H1 (cell line): ENCODE measurements at regions not wholly inside any gene's neighbourhood (a gene's known extent, or its start where the extent isn't known, plus 50 kb on each side); places are given as distances from the start of the nearest gene placed in this dataset.

Experiments used
- CTCF ChIA-PET: fragments of 300-600 bp; sonication (Branson Sonifier 250); formaldehyde crosslinking; loops from one replicate; lab custom pipeline; 2021; ENCODE audit not compliant: partially characterized antibody; lab: Charles Lee
- POLR2A ChIA-PET: fragments of 300-600 bp; sonication (Branson Sonifier 250); formaldehyde crosslinking; loops from one replicate; lab custom pipeline; 2021; ENCODE audit warnings: inconsistent platforms; ENCODE audit not compliant: partially characterized antibody; lab: Charles Lee
- DNase-seq, 2 experiments: peaks; one replicate each; pipeline versions ENCODE4 v3.0.0 to v3.0.0-alpha.2; 2010 to 2022; ENCODE audit warnings: low spot score in 2 of 2, low read depth in 1 of 2, mixed read lengths in 1 of 2
- FAIRE-seq: peaks from 2 replicates; lab custom pipeline; 2011; peaks lifted over from hg19 to GRCh38; lab: Jason Lieb, UNC
- H2AFZ ChIP-seq: 2 replicates; pipeline ENCODE4 v1.8.1; 2012; ENCODE audit warnings: low read length, inconsistent platforms
- H2AK5ac ChIP-seq: 2 replicates; pipeline ENCODE4 v1.6.1; 2013; ENCODE audit warnings: low read depth, low read length
- H2BK120ac ChIP-seq: replicated peaks from 2 replicates; pipeline ENCODE3; 2013; ENCODE audit warnings: low read depth, low read length, inconsistent platforms
- H2BK12ac ChIP-seq: 2 replicates; pipeline ENCODE4 v1.6.1; 2013; ENCODE audit warnings: low read depth, low read length
- H2BK15ac ChIP-seq: 2 replicates; pipeline ENCODE4 v1.6.1; 2013; ENCODE audit warnings: low read length
- H2BK20ac ChIP-seq: 2 replicates; pipeline ENCODE4 v1.6.1; 2013; ENCODE audit warnings: low read length
- H2BK5ac ChIP-seq: 2 replicates; pipeline ENCODE4 v1.6.1; 2013; ENCODE audit warnings: low read depth, low read length
- H3K14ac ChIP-seq: 2 replicates; pipeline ENCODE4 v1.6.1; 2013; ENCODE audit warnings: inconsistent platforms; ENCODE audit not compliant: insufficient read length
- H3K18ac ChIP-seq: 2 replicates; pipeline ENCODE4 v1.6.1; 2013; ENCODE audit warnings: low read length; ENCODE audit errors: extremely low read depth
- H3K23ac ChIP-seq: 2 replicates; pipeline ENCODE4 v1.6.1; 2013; ENCODE audit warnings: inconsistent platforms; ENCODE audit not compliant: insufficient read length
- H3K23me2 ChIP-seq: 2 replicates; pipeline ENCODE4 v1.6.1; 2013; ENCODE audit warnings: low read depth, low read length
- H3K27ac ChIP-seq: 2 replicates; pipeline ENCODE4 v1.6.1; 2011; ENCODE audit warnings: low read depth, low read length, inconsistent platforms
- H3K27me3 ChIP-seq, 4 experiments: replicated peaks in 1 of 4; 1 replicate in 1 of 4; 2 replicates in 3 of 4; pipeline versions ENCODE4 v1.6.1 to v1.8.1; 2011 to 2013; ENCODE audit warnings: low read length in 3 of 4, mild to moderate bottlenecking in 3 of 4, inconsistent platforms in 2 of 4, mixed read lengths in 2 of 4, moderate library complexity in 1 of 4; ENCODE audit not compliant: control insufficient read depth in 3 of 4, insufficient read depth in 3 of 4; ENCODE audit errors: extremely low read depth in 1 of 4
- H3K36me3 ChIP-seq, 4 experiments: 2 replicates each; pipeline versions ENCODE4 v1.6.1 to v1.8.1; 2011 to 2013; ENCODE audit warnings: mild to moderate bottlenecking in 4 of 4, low read length in 3 of 4, moderate library complexity in 2 of 4, control low read depth in 1 of 4, inconsistent platforms in 1 of 4; ENCODE audit not compliant: insufficient read depth in 4 of 4, control insufficient read depth in 2 of 4
- H3K4ac ChIP-seq: replicated peaks from 2 replicates; pipeline ENCODE3; 2013; ENCODE audit warnings: low read length, low read depth, mixed read lengths, inconsistent platforms; ENCODE audit not compliant: insufficient read length
- H3K4me1 ChIP-seq, 4 experiments: replicated peaks in 1 of 4; 1 replicate in 1 of 4; 2 replicates in 3 of 4; pipeline versions ENCODE4 v1.6.1 to v1.8.1; 2011 to 2013; ENCODE audit warnings: low read length in 3 of 4, inconsistent platforms in 2 of 4, mixed read lengths in 1 of 4; ENCODE audit not compliant: insufficient read depth in 4 of 4, control insufficient read depth in 3 of 4
- H3K4me2 ChIP-seq, 2 experiments: 2 replicates each; pipeline versions ENCODE4 v1.6.1 to v1.8.1; 2011 to 2013; ENCODE audit warnings: low read depth in 2 of 2, low read length in 2 of 2, control low read depth in 1 of 2, inconsistent platforms in 1 of 2, mild to moderate bottlenecking in 1 of 2; ENCODE audit not compliant: insufficient read depth in 1 of 2
- H3K4me3 ChIP-seq, 4 experiments: fragments of 200-600, 300-600 bp in 1 of 4; sonication (generic), shearing (Covaris generic), sonication (Bioruptor Twin) in 1 of 4; 2 replicates each; pipeline versions ENCODE4 v1.5.1 to v1.8.1; 2011 to 2016; ENCODE audit warnings: low read length in 4 of 4, low read depth in 3 of 4, control low read depth in 2 of 4, inconsistent platforms in 2 of 4, mild to moderate bottlenecking in 2 of 4, mixed read lengths in 1 of 4, moderate library complexity in 1 of 4; ENCODE audit not compliant: insufficient read depth in 2 of 4; ENCODE audit errors: extremely low read depth in 1 of 4
- H3K56ac ChIP-seq: replicated peaks from 2 replicates; pipeline ENCODE3; 2013; ENCODE audit warnings: low read depth, mild to moderate bottlenecking, mixed read lengths, low read length, inconsistent platforms; ENCODE audit not compliant: insufficient read length
- H3K79me1 ChIP-seq: 2 replicates; pipeline ENCODE4 v1.6.1; 2013; ENCODE audit warnings: low read depth, low read length, control low read depth
- H3K79me2 ChIP-seq, 2 experiments: 2 replicates each; pipeline versions ENCODE4 v1.6.1 to v1.8.1; 2012 to 2013; ENCODE audit warnings: low read length in 2 of 2, mild to moderate bottlenecking in 2 of 2, inconsistent platforms in 1 of 2; ENCODE audit not compliant: insufficient read depth in 2 of 2, control insufficient read depth in 1 of 2
- H3K9ac ChIP-seq, 4 experiments: replicated peaks in 1 of 4; 1 replicate in 1 of 4; 2 replicates in 3 of 4; pipeline versions ENCODE4 v1.6.1 to v1.8.1; 2011 to 2013; ENCODE audit warnings: low read depth in 3 of 4, low read length in 3 of 4, control low read depth in 2 of 4, mild to moderate bottlenecking in 2 of 4, moderate library complexity in 2 of 4, inconsistent platforms in 1 of 4; ENCODE audit errors: extremely low read depth in 1 of 4
- H3K9me3 ChIP-seq, 2 experiments: 2 replicates each; pipeline versions ENCODE4 v1.6.1 to v1.8.1; 2012 to 2013; ENCODE audit warnings: mild to moderate bottlenecking in 2 of 2, moderate library complexity in 2 of 2, control low read depth in 1 of 2, inconsistent platforms in 1 of 2, low read depth in 1 of 2, low read length in 1 of 2, mixed read lengths in 1 of 2; ENCODE audit not compliant: insufficient read depth in 2 of 2
- H4K20me1 ChIP-seq, 2 experiments: replicated peaks in 1 of 2; 2 replicates each; pipeline versions ENCODE3 to v1.8.1; 2011 to 2013; ENCODE audit warnings: inconsistent platforms in 2 of 2, low read length in 2 of 2, mild to moderate bottlenecking in 1 of 2; ENCODE audit not compliant: insufficient read depth in 2 of 2, control insufficient read depth in 1 of 2
- H4K5ac ChIP-seq: 2 replicates; pipeline ENCODE4 v1.6.1; 2013; ENCODE audit warnings: low read length, low read depth, mixed read lengths, inconsistent platforms; ENCODE audit not compliant: insufficient read length
- H4K8ac ChIP-seq: 2 replicates; pipeline ENCODE4 v1.8.0; 2013; ENCODE audit warnings: mild to moderate bottlenecking, moderate library complexity, low read length, inconsistent platforms; ENCODE audit not compliant: insufficient read depth; ENCODE audit errors: extremely low read depth
- H4K91ac ChIP-seq: replicated peaks from 2 replicates; pipeline ENCODE3; 2013; ENCODE audit warnings: low read length, mixed read lengths, inconsistent platforms; ENCODE audit not compliant: insufficient read length
- BACH1 ChIP-seq: IDR thresholded peaks from 2 replicates; pipeline ENCODE4 v1.6.1; 2012; ENCODE audit warnings: low read length, improper control_type of control experiment
- CHD1 ChIP-seq: IDR thresholded peaks from 2 replicates; pipeline ENCODE4 v1.6.1; 2012; ENCODE audit warnings: low read depth, low read length, improper control_type of control experiment
- CTBP2 ChIP-seq: IDR thresholded peaks from 2 replicates; pipeline ENCODE4 v1.7.0; 2011; ENCODE audit warnings: borderline replicate concordance, mild to moderate bottlenecking, moderate library complexity, mixed read lengths, low read length; ENCODE audit not compliant: insufficient read depth, insufficient read length
- EGR1 ChIP-seq: IDR thresholded peaks from 2 replicates; pipeline ENCODE4 v1.6.1; 2011; ENCODE audit warnings: low read depth, low read length, borderline replicate concordance
- EZH2 ChIP-seq: fragments of 200-600 bp; sonication (generic); IDR thresholded peaks from 2 replicates; pipeline ENCODE4 v1.7.1; 2012; ENCODE audit warnings: low read depth, mild to moderate bottlenecking, moderate library complexity, low read length, inconsistent platforms; ENCODE audit not compliant: severe bottlenecking
- GABPA ChIP-seq: IDR thresholded peaks from 2 replicates; pipeline ENCODE4 v1.6.1; 2011; ENCODE audit warnings: mild to moderate bottlenecking, low read length, moderate library complexity, borderline replicate concordance; ENCODE audit not compliant: insufficient read depth
- HDAC6 ChIP-seq: IDR thresholded peaks from one replicate; pipeline ENCODE4 v1.7.1; 2012; ENCODE audit warnings: low read depth, mild to moderate bottlenecking, inconsistent platforms, low read length, moderate library complexity
- JUN ChIP-seq: IDR thresholded peaks from 2 replicates; pipeline ENCODE4 v1.6.1; 2011; ENCODE audit warnings: low read depth, mild to moderate bottlenecking, improper control_type of control experiment, low read length
- RBBP5 ChIP-seq: IDR thresholded peaks from 2 replicates; pipeline ENCODE4 v1.7.1; 2012; ENCODE audit warnings: low read depth, mild to moderate bottlenecking, inconsistent platforms, low read length, moderate library complexity, borderline replicate concordance
- WGBS, 2 experiments: shearing (Covaris generic) in 1 of 2; methylation state at CpG; one replicate each; pipeline versions ENCODE4 v1.1.6 to v1.1.7; 2013 to 2015; ENCODE audit warnings: low lambda C conversion rate in 2 of 2, mixed read lengths in 2 of 2, inconsistent platforms in 1 of 2, low coverage in 1 of 2, missing lambda C conversion rate in 1 of 2; ENCODE audit not compliant: insufficient replicate concordance in 2 of 2, insufficient coverage in 1 of 2, insufficient read length in 1 of 2; ENCODE audit errors: extremely low coverage in 1 of 2, missing lambda C conversion rate in 1 of 2; 5-methylcytosine and 5-hydroxymethylcytosine counted together
- TF ChIP-seq, protein P1 (sequence below): IDR thresholded peaks from 2 replicates; pipeline ENCODE4 v1.6.1; 2012; ENCODE audit warnings: low read length, inconsistent platforms

DNA sequence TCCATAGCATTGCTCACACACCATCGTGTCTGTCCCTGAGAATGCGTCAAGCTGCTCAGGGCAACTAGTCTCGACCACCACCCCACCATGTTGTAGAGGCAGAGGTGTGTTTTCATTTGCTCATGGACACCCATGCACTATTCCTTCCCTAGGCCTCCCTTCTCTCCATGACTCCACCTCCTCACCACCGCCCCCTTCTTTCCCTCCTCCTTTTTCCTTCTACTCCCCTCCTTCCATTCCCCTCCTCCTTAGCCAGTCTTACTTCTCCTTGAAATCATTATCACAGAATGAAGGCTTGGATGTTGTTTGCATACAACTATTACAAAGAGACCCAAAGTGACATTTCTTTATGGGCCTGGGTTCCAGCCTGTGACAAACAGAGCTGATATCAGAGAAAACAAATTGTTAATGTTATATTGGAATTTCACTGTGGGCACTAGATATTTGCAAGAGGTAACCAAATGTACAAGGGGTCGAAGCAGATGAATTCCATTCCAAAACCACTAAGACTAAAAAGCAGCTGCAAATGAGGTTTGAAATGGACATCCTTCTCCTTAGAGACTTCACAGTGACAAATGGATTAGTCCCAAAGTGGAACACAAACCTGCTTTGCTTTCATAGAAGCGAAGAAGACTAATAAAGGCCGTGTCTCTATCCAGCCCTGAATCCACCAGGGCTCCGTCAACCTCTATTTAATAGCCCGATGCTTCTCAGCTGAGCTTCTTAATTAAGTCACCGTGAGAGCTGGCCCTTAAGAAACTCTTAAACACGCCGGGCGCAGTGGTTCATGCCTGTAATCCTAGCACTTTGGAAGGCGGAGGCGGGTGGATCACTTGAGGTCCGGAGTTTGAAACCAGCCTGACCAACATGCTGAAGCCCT is 275.8 kb upstream of the SULF2 start:
- ChIA-PET CTCF (interaction anchor here (0.7 kb wide), 1 partner anchor 289 kb away, joined by 4 read pairs; no protein-coding TSS in a partner anchor), POLR2A (no interaction called here)
- Histone ChIP-seq H3K23me2 (no peaks in the 10 kb centered on the region), H2BK5ac (no peak overlapping the region), H3K4ac (no peak overlapping the region), H2BK120ac (no peak overlapping the region), H3K9me3 (peaks cover 15 to 27% of the 10 kb centered on the region in 2 experiments), H3K79me1 (no peaks in the 10 kb centered on the region), H4K5ac (no peak overlapping the region), H2AFZ (0 out of 2 replicates have a peak overlapping the region, but pooled peaks have one; percentile 53), H2AK5ac (no peak overlapping the region), H3K14ac (no peak overlapping the region), H3K4me1 (no peaks in the 10 kb centered on the region), H3K36me3 (peaks cover 0 to 3% (median 0%) of the 10 kb centered on the region in 4 experiments; a peak in 1 of 8 replicates), H2BK12ac (no peak overlapping the region), H2BK15ac (no peak overlapping the region), H3K9ac (no peak overlapping the region), H4K20me1 (no peaks in the 10 kb centered on the region), H4K8ac (no peak overlapping the region), H3K27me3 (no peaks in the 10 kb centered on the region), H3K56ac (no peak overlapping the region), H2BK20ac (no peak overlapping the region), H3K18ac (no peak overlapping the region), H3K23ac (no peak overlapping the region), H3K4me3 (no peak overlapping the region), H3K27ac (no peak overlapping the region), H3K79me2 (no peaks in the 10 kb centered on the region), H4K91ac (no peak overlapping the region), H3K4me2 (no peak overlapping the region)
- 84% methylated on average over 16 of the region's 16 CpGs; no CpG with 5 or more reads in 1 of the 2 experiments for WGBS, 2 experiments
- FAIRE-seq (no peak), DNase-seq (no peak)
- no peak for TF ChIP-seq GABPA
- TF ChIP-seq EGR1 = no peak
- no peak for TF ChIP-seq RBBP5
- no peak for TF ChIP-seq BACH1
- TF ChIP-seq EZH2 = no peak
- TF ChIP-seq, protein P1, sequence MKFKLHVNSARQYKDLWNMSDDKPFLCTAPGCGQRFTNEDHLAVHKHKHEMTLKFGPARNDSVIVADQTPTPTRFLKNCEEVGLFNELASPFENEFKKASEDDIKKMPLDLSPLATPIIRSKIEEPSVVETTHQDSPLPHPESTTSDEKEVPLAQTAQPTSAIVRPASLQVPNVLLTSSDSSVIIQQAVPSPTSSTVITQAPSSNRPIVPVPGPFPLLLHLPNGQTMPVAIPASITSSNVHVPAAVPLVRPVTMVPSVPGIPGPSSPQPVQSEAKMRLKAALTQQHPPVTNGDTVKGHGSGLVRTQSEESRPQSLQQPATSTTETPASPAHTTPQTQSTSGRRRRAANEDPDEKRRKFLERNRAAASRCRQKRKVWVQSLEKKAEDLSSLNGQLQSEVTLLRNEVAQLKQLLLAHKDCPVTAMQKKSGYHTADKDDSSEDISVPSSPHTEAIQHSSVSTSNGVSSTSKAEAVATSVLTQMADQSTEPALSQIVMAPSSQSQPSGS = no peak
- TF ChIP-seq CHD1 = no peak
- TF ChIP-seq JUN = no peak
- no peak for TF ChIP-seq HDAC6
- TF ChIP-seq CTBP2 = no peak
